Keratinocyte (primary cell): ENCODE measurements at regions not wholly inside any gene's neighbourhood (a gene's known extent, or its start where the extent isn't known, plus 50 kb on each side); places are given as distances from the start of the nearest gene placed in this dataset.

Experiments
- DNase-seq: peaks from one replicate; pipeline ENCODE4 v3.0.0-alpha.2; 2011; ENCODE audit warnings: low read depth, missing footprints, low spot score
- FAIRE-seq: peaks from 2 replicates; lab custom pipeline; 2011; peaks lifted over from hg19 to GRCh38; lab: Jason Lieb, UNC
- H2AFZ ChIP-seq: 2 replicates; pipeline ENCODE4 v1.6.0; 2012; ENCODE audit warnings: low read length, control low read depth, inconsistent platforms; ENCODE audit not compliant: control insufficient read depth
- H3K27ac ChIP-seq: 2 replicates; pipeline ENCODE4 v1.5.1; 2011; ENCODE audit warnings: low read length; ENCODE audit not compliant: control insufficient read depth, insufficient read depth
- H3K27me3 ChIP-seq: 3 replicates; pipeline ENCODE4 v1.6.0; 2011; ENCODE audit warnings: low read length; ENCODE audit not compliant: control insufficient read depth, insufficient read depth; ENCODE audit errors: extremely low read depth
- H3K36me3 ChIP-seq, 2 experiments: 2 replicates in 1 of 2; 3 replicates in 1 of 2; pipeline ENCODE4 v1.5.1; 2011; ENCODE audit warnings: low read length in 2 of 2, mild to moderate bottlenecking in 1 of 2; ENCODE audit not compliant: control insufficient read depth in 2 of 2, insufficient read depth in 2 of 2; ENCODE audit errors: extremely low read depth in 1 of 2
- H3K4me1 ChIP-seq: 3 replicates; pipeline ENCODE4 v1.5.1; 2011; ENCODE audit warnings: low read length; ENCODE audit not compliant: control insufficient read depth, insufficient read depth; ENCODE audit errors: extremely low read depth
- H3K4me2 ChIP-seq: 3 replicates; pipeline ENCODE4 v1.6.0; 2011; ENCODE audit warnings: low read depth, low read length; ENCODE audit not compliant: control insufficient read depth, insufficient read depth; ENCODE audit errors: extremely low read depth
- H3K4me3 ChIP-seq, 3 experiments: fragments of 200-600 bp in 1 of 3; sonication (generic) in 1 of 3; 2 replicates in 2 of 3; 3 replicates in 1 of 3; pipeline ENCODE4 v1.5.1; 2011 to 2016; ENCODE audit warnings: low read length in 3 of 3, mild to moderate bottlenecking in 3 of 3, control low read depth in 2 of 3, inconsistent platforms in 1 of 3, low read depth in 1 of 3, mixed read lengths in 1 of 3, mixed run types in 1 of 3, moderate library complexity in 1 of 3; ENCODE audit not compliant: control insufficient read depth in 2 of 3, insufficient read depth in 2 of 3; ENCODE audit errors: extremely low read depth in 1 of 3
- H3K79me2 ChIP-seq: 2 replicates; pipeline ENCODE4 v1.6.0; 2012; ENCODE audit warnings: low read length; ENCODE audit not compliant: control insufficient read depth, insufficient read depth
- H3K9ac ChIP-seq: 3 replicates; pipeline ENCODE4 v1.6.0; 2011; ENCODE audit warnings: low read length; ENCODE audit not compliant: control insufficient read depth, insufficient read depth; ENCODE audit errors: extremely low read depth
- H3K9me1 ChIP-seq: 3 replicates; pipeline ENCODE4 v1.6.0; 2011; ENCODE audit warnings: low read length; ENCODE audit not compliant: control insufficient read depth, insufficient read depth; ENCODE audit errors: extremely low read depth
- H3K9me3 ChIP-seq: 2 replicates; pipeline ENCODE4 v1.5.1; 2012; ENCODE audit warnings: low read depth, low read length; ENCODE audit not compliant: control insufficient read depth
- H4K20me1 ChIP-seq: 3 replicates; pipeline ENCODE4 v1.6.0; 2011; ENCODE audit warnings: low read length; ENCODE audit not compliant: control insufficient read depth, insufficient read depth; ENCODE audit errors: extremely low read depth
- CTCF ChIP-seq, 3 experiments: IDR thresholded peaks in 1 of 3; conservative IDR thresholded peaks in 1 of 3; optimal IDR thresholded peaks in 1 of 3; 2 replicates in 2 of 3; 3 replicates in 1 of 3; pipeline versions ENCODE3 to v1.5.1; 2011; ENCODE audit warnings: low read length in 3 of 3, mild to moderate bottlenecking in 3 of 3, moderate library complexity in 2 of 3, control low read depth in 1 of 3, inconsistent platforms in 1 of 3; ENCODE audit not compliant: insufficient read depth in 2 of 3; ENCODE audit errors: extremely low read depth in 1 of 3
- EZH2 ChIP-seq: IDR thresholded peaks from one replicate; pipeline ENCODE4 v1.6.1; 2012; ENCODE audit warnings: inconsistent platforms, mild to moderate bottlenecking, low read length, moderate library complexity
- dilution Hi-C: fragments of 300-500 bp; cut with MboI; formaldehyde crosslinking; loops from one replicate; pipeline ENCODE4 v1.7.0; 2020; ENCODE audit warnings: low sequenced_read_pairs; ENCODE audit not compliant: extremely low pct_ligation_motif_present

GRCh38 chr3:161600173-161600572, 103.6 kb downstream of the OTOL1 start:
- no peaks in the 10 kb centered on the region for H4K20me1 ChIP-seq
- no peaks in the 10 kb centered on the region for H3K36me3 ChIP-seq
- FAIRE-seq, result no peak
- no peak overlapping the region for H3K27ac ChIP-seq
- H3K4me2 ChIP-seq, result no peak overlapping the region
- no peaks in the 10 kb centered on the region for H3K79me2 ChIP-seq
- no peak overlapping the region for H3K9ac ChIP-seq
- H2AFZ ChIP-seq, result no peak overlapping the region
- TF ChIP-seq CTCF (optimal IDR thresholded peaks at IDR 0.05 in 1 of 3, IDR thresholded peaks at IDR 0.05 in 1 of 3, conservative IDR thresholded peaks at IDR 0.05 in 1 of 3; ENCODE audit: extremely low read depth in 1 of 3, insufficient read depth in 2 of 3, low read length in 3 of 3) (no peak), EZH2 (no peak)
- H3K9me1 ChIP-seq, result no peaks in the 10 kb centered on the region
- no peaks in the 10 kb centered on the region for H3K27me3 ChIP-seq
- H3K4me3 ChIP-seq, result no peak overlapping the region
- H3K4me1 ChIP-seq, result no peaks in the 10 kb centered on the region
- no peak for DNase-seq
- no peaks in the 10 kb centered on the region for H3K9me3 ChIP-seq
- dilution Hi-C loops, result no loop called here

- Histone ChIP-seq H2AFZ (no peak overlapping the region), H3K4me2 (no peak overlapping the region), H3K9me3 (no peaks in the 10 kb centered on the region), H3K79me2 (no peaks in the 10 kb centered on the region), H3K4me3 (no peak overlapping the region), H3K4me1 (no peaks in the 10 kb centered on the region), H4K20me1 (no peaks in the 10 kb centered on the region), H3K9me1 (no peaks in the 10 kb centered on the region), H3K27me3 (no peaks in the 10 kb centered on the region), H3K36me3 (no peaks in the 10 kb centered on the region), H3K9ac (no peak overlapping the region), H3K27ac (no peak overlapping the region)
- DNase-seq (no peak), FAIRE-seq (no peak)
- dilution Hi-C loops, result no loop called here
- TF ChIP-seq EZH2 (no peak), CTCF (optimal IDR thresholded peaks at IDR 0.05 in 1 of 3, IDR thresholded peaks at IDR 0.05 in 1 of 3, conservative IDR thresholded peaks at IDR 0.05 in 1 of 3; ENCODE audit: extremely low read depth in 1 of 3, insufficient read depth in 2 of 3, low read length in 3 of 3) (no peak)
Observed at GRCh38 chr3:161602475-161602874, 105.9 kb downstream of the OTOL1 start.
